GM21825 (cell line): ENCODE measurements at regions not wholly inside any gene's neighbourhood (a gene's known extent, or its start where the extent isn't known, plus 50 kb on each side); places are given as distances from the start of the nearest gene placed in this dataset.

Experiments
- ATAC-seq: cut with Tn5 transposase; IDR thresholded peaks from one replicate; pipeline ENCODE4 v1.9.1; 2021; ENCODE audit warnings: mild to moderate bottlenecking, moderate library complexity; ENCODE audit not compliant: unreplicated experiment

DNA sequence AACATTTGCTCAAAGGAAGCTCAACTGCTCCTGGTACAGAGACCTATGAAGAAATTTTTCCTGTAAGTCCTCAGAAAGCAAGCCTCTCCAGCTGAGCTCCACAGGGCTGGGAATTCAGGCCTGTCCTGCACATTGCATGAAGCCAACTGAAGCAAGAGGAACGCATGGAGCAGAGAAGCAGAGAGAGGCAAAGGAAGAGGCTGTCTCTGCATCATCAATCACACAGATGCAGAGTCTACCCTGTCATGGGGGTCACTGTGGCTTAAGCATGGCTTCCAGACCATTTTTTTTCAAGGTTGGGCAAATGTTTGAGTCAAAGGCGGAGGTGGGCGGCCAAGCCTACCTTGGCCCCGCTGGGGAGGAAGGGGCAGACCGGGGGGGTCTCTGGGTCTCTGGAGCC, 110.3 kb upstream of the MSX1 start:
- no peak for ATAC-seq

DNA sequence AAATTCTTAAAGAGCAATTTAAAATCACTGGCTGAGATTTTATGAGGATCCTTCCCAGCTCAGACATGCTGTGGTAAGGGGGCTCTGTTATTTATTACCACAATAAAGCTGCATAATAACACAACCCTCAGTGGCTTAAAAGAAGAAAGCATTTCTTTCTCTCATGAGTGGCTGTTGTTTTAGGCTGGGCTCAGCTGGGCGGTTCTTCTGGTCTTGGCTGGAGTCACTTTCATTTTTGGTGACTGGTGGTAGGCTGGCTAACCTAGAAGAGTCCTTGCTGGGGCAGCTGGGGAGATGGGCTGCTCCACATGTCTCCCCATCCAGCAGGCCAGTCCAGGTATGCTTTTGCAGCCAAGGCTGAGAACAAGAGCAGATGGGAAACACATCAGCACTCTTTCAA, 113.0 kb upstream of the MSX1 start:
- no peak for ATAC-seq

DNA sequence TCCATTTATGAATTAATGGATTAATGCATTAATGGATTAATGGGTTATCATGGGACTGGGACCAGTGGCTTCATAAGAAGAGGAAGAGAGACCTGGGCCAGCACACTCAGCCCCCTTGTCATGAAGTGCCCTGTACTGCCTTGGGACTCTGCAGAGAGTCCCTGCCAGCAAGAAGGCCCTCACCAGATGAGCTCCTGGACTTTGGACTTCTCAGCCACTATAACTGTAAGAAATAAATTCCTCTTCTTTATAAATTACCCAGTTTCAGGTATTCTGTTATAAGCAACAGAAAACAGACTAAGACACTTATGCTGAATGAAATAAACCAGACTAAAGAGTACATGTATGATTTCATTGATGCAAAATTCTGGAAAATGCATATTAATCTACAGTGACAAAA, 119.4 kb upstream of the MSX1 start:
- ATAC-seq = no peak

DNA sequence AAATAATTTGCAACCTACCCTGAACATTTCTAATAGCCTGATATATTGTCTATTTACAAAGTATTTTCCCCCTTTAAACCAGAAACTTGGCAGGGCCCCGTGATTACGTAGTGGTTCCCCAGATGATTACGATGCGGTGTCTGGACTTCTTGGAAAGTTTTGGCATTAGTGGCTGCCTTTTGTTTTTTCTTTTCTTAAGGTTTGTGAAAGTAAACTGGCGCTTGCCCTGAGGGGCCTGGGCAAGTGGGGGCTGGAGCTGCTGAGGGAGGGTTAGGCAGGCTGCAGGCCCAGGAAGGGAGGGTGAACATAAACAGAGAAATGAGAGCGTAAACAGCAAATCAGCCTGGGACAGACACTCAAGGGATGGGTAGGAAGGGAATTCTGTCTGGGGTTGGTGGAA, 123.6 kb upstream of the MSX1 start:
- no peak for ATAC-seq

DNA sequence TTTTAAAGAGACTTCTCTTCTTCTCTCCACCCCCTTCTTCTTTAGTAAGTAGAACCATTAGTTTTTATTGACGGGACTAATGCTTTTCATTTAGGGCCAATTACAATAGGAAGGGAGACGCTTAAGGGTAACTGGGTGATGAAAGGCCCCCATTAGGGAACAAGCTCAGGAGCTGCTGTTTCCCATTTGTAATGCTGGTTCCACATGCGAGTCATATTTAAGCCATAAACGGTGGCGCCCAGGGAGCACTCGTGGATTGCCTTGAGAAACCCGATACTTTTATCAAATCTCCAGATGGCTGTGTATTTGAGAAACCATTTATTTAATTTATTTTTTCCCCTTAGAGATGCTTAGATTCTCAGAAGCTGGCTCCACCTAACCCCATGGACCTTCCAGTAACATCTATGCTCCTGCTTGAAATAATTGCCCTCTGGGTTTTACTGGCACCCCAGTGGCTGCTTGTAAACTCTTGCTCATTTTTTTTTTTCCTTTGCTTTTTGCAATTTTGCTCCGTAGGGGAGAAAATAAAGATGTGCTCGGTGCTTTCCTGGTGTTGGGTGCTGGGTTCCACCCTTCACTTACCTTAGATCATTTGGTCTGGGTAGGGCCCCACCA, 124.2 kb upstream of the MSX1 start:
- no peak for ATAC-seq

DNA sequence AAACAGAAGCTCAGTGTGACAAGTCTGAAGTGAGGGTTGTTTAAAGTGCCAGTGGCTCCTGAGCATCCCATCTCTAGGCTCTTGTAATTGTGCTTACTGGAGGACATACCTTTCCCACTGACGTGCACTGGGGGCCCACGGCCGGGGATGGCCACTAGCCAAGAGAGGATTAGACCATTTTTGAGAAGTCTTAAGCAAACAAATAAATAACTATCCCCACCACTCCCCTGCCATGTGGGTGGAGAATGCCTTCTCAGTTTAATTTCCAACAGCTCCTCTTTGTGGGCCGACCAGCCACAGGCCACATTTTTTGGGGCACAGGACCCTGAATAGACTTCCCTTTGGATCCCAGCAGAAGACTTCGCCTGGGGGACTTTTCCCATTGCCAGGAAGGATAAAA, 125.0 kb upstream of the MSX1 start:
- no peak for ATAC-seq

DNA sequence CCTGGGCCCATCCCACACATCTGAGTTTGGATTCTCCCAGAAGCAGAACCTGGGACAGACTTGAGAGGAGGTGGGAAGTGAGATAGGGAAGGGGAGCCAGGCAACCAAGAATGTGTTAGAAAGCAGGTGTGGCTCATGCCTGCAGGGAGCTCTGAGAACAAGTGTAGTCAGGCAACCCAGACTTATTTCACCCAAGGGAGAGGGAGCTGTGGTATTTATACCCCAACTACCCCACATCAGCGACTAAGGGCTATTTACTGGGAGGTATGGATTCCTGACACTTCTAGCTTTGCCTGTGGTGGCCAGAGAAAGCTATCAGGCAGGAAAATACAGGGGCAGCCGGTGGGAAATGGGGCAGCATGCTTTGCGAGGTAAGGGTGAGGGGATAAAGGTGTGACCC, 125.8 kb upstream of the MSX1 start:
- no peak for ATAC-seq

DNA sequence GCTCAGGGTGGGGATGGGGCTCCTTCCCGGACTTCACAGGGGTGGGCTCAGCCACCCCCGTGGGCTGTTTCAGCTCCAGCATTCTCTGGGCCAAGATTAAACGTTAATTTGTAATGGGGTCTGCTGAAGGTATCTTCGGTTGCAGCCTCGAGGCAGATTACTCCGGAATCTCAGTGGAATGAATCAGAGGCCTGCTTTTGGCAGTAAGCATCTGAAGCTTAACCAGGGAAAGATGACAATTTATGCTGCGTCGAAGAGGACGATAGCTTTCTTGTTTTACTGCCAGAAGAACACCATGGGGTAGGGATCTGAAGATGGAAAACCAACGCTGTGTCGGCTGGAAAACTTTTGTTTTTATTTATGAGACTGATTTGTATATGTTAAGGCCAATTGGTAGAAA, 129.2 kb upstream of the MSX1 start:
- ATAC-seq = no peak

DNA sequence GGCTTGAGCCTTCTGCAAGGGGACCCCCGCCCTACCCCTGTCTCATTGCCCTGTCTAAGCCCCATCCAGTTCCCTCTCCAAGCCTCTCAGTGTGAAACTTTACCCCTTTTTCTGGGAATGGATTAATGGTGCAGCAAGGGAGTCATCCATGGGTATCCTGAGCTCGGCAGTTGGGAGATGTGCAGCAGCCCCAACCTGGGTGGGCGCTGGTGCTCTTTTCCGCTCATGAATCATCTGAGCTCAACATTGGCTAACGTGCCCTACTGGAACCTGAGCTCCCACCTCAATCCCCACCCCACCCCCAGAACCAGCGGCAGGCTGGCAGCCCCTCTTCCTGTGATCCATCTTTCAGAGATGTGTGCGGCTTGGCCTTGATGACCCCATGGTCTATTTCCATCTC, 130.3 kb upstream of the MSX1 start:
- no peak for ATAC-seq

DNA sequence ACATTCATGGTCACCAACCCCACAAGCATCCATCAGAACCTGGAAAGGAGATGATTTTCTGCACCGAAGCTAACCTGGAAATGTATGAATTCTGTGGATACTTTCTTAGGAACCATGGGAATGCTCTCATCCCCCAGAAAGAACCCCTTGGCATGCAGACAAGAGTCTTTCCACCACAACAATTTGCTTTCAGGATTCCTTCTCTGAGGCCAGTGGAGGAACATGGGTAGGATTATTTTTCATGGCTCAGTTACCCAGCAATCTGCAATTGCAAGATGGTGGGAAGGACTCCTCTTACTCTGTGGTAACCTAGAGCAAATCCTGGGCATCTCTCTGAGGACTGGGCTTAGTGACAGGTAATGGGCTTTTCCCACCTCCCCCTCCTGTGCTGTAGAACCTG, 131.9 kb upstream of the MSX1 start:
- no peak for ATAC-seq

DNA sequence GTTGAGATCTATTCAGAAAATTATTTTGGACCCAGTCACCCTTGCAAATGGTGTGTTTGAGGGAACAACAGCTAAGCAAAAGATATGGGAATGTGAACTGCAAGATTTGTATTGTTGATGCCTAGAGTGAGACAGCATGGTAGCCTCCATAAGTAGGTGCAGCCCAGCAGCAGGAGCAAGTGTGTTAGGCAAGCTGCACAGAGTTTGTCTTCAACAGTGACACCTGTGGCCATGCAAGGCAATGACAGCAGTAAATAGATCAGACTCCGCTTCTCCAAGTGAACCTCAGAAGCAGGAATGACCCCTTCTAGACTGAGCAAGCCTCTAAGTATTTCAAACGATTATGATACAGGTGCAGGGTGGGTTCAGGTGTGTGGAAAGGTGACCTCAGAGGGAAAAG, 133.4 kb upstream of the MSX1 start:
- ATAC-seq = no peak

DNA sequence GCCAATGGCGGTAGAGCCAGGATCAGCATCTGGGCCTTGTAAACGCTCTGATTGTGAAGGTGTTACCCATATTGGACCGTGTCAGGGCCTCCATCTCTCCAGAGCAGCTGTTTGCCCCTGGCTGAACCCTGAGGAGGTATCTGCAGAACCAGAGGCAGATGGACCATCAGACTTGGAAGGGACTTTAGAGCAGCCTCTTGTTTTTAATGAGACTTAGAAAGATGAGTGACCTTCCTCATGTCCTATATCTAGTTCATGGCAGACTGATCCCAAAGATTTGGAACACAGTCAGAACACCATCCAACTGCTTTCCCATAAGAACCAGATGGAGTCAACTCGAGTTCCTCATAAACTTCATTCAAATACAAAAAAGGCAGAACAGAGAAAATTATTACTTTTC, 135.1 kb upstream of the MSX1 start:
- no peak for ATAC-seq

DNA sequence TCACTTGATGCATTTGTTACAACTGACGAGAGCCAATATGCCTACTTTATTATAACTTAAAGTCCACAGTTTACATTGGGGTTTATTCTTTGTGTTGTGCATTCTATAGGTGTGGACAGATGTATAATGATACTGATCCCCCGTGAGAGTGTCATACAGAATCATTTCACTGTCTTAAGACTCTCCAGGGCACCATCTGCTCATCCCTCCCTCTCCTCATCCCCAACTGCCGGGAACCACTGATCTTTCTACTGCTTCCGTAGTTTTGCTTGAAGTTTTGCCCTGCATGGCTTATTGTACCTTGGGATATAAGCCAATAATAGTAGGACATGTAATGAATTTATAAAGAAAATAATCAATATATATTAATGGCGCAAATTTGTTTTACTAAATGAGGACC, 137.8 kb upstream of the MSX1 start:
- ATAC-seq = no peak

DNA sequence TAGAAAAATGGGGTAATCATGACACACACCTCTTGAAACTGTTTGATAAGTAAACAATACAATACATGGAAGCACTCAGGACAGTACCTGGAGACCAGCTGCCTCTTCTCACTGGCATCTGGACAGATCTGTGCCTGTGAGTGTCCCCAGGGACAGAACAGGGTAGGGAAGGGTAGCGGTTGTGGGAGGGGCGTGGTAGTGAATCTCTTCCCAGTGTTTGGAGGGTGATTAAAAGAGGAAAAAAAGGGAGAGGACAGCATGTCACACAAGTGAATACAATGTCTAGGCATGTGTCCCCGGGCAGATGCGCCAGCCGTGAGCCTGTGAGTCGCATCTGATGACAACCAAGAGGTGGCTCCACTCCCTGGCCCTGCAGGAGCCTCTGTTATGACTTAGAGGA, 138.8 kb upstream of the MSX1 start:
- ATAC-seq = no peak

DNA sequence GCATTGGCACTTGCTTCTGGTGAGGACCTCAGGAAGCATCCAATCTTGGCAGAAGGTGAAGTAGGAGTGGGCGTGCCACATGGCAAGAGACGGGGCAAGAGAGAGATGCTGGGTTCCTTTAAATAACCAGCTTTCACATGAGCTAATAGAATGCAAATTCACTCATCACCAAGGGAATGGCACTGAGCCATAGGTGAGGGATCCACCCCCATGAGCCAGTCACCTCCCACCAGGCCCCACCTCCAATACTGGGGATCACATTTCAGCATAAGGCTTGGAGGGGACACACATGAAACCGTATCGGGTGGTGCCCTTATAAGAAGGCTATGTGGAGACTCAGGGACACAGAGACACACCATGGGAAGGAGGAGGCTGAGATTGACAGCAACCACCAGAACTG, 140.0 kb upstream of the MSX1 start:
- ATAC-seq = no peak

DNA sequence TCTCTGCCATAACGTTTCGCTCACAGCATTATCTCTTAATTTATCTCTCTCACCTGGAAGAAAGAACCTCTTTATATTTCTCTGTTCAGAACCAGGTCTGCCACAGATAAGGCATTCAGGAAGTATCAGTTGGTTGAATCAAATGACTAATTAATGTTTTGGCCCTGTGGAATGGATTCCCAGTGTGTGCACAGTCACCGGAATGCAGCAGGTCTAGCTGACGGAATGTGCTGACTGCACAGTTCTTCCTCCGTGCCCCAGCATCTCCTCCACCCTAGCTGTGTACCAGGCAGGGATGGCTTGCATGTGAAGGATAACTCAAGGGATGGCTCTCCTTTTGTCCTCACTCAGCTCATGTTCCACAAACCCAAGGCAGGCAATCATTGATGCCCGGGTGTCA, 141.8 kb upstream of the MSX1 start:
- ATAC-seq = no peak

DNA sequence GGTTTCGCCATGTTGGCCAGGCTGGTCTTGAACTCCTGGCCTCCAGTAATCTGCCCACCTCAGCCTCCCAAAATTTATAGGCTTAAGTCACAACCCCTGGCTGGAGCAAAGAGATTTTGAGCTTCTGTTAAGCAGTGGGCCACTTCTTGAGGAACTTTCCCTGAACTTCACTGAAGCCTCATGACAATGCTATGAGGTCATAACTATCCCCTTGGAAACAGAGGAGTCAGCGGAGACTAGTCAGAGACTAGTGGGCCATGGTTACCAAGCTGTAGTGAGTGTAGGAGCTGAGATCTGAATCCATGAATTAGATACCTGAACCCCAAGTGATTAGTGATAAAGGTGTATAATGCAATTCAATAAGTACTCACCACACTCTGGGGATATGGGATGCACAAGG, 145.1 kb upstream of the MSX1 start:
- no peak for ATAC-seq

DNA sequence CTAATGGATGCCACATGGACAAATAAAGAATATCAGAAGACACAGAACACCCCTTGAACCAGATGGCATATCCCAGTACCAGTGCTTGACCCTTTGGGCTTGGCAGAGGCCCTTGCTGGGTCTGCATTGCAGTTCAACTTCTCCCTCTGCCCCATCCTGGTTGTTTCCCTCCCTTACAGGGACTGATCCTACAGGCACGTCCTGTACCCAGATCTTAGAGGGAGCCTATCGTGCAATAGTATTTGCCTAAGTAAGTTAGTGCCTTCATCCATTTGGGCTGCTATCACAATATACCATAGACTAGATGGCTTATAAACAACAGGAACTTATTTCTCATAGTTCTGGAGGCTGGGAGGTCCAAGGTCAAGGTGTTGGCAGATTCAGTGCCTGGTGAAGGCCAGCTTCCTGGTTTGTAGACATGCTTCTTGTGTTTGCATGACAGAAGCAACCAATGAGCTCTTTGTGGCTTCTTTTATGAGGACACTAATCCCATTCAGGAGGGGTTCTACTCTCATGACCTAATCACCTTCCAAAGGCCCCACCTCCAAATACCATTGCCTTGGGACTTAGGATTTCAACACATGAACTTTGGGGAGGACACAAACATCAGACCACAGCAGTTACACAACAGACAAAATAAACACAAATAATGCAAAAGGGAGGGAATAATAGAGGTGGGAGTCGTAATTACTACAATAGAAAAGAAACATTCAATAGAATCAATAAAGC, 146.5 kb upstream of the MSX1 start:
- ATAC-seq = no peak

DNA sequence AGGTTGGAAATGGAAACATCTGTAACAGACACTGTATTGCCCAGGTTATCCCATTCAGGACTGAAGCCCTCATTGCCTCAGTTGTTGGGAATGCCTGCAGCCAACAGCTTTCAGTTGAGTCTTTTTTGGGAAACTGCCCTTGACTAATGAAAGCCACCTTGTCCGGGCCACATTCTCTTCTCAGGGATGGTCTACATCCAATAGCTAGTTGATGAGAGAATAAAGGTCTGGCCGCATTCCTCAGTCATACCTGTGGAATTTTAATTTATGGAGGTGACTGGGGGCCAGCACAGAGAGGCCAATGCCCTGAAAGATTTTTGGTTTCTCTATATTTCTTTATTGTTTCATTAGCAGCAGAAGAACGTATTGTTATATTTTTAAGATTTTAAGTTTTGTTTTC, 147.6 kb upstream of the MSX1 start:
- ATAC-seq = no peak

DNA sequence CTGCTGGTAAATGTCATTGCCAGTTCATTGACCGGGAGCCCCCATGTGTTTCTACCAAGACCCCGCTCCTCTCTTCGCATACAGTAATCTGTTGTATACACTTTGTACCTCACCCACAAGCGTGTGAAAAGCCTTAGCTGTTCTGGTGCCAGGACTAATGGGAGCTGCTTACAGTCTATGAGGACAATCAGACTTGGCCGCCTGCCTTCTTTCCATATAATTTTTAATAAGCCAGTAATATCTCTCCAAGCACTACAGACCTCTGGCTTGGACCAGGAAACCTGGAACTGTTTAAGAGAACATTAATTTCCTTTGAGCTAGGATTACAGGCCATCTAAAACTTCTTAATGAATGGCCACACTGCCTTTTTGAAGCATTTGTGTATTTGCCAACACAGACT, 149.7 kb upstream of the MSX1 start:
- ATAC-seq = no peak

DNA sequence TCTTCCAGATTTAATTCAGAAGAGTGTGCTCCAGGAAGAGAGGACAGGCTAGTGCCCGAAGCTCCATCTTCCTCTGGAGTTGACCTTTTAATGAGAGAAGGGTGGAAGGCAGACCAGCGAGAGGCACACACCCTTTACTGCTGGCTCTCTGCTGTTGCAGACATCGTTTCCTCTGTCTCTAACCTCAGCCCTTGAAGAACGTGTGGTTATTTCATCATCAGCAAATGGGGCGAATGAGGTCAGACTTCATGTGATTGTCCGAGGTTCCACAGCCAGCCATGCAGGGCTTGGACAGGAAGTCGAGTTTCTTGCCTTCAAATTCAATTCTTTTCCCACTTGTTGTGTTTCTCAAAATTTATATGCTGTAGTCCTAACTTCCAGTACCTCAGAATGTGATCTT, 155.2 kb upstream of the MSX1 start:
- no peak for ATAC-seq

DNA sequence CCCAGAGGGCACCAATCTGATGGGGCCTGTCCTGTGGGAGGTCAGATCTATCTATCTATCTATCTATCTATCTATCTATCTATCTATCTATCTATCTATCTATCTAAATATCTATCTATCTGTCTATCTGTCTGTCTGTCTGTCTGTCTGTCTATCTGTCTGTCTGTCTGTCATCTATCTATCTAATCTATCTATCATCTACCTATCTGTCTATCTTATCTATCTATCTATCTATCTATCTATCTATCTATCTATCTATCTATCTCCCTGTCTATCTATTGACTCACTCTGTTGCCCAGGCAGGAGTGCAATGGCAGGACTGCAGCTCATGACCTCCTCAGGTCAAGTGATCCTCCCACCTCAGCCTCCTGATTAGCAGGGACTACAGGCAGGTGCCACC, 155.7 kb upstream of the STX18 start:
- ATAC-seq = no peak

DNA sequence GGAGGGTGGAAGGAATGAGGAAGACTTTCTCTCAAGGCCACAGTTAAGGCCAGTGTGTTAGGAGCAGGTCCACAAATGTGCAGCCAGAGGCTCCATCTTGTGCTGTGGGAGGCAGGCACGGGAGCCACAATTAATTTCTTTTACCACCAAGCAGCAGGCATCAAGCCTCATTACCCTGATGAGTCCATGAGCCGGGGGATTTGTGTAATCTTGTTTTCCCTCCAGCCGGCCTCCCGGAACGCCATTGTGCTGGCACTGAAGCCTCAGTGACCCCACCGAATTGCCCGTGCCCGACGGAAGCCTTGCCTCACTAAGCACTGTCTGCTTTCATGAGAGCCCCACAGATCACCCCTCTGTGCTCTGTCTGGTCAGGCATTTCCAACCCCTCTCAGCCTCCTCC, 154.7 kb upstream of the STX18 start:
- ATAC-seq = no peak
